ENCODE measurements at regions not wholly inside any gene's neighbourhood (a gene's known extent, or its start where the extent isn't known, plus 50 kb on each side); places are given as distances from the start of the nearest gene placed in this dataset.

DNA sequence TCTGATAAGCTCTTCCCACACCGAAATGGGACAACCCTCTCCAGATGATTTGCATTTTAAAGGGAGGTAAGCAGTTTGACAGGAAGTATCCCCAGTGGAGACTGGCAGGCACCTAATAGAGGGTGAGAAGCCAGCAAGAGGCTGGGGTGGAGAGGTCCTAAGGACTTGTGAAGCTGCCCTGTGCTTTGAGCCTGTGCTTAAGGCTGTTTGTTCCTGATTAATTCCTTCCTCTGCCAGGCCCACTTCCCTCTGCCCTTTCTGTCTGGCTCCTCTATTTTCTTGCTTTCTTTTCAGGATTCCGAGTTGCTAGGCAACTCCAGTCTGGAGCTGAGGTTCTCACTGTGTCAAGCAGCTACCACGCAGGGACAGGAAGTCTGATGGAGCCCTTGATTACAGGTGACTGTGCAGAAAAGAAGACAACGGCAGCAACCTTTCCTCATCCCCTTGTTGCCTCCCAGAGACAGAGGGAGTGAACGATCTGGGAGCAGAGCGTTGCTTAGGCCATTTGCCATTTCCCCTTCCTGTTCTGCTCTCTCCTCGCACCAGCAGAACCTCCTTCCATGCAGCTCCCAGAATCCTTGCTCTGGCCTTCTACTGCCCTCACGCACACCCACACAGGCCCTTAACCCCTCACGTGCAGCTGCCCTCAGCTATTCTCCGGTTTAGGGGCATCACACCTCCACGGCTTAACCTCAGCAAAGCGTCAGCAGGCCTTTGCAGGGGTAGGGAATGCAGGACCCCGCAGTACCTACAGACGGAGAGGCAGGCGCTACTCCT lies 103.6 kb upstream of the CELF4 start:
- TF ChIP-seq, protein P1, sequence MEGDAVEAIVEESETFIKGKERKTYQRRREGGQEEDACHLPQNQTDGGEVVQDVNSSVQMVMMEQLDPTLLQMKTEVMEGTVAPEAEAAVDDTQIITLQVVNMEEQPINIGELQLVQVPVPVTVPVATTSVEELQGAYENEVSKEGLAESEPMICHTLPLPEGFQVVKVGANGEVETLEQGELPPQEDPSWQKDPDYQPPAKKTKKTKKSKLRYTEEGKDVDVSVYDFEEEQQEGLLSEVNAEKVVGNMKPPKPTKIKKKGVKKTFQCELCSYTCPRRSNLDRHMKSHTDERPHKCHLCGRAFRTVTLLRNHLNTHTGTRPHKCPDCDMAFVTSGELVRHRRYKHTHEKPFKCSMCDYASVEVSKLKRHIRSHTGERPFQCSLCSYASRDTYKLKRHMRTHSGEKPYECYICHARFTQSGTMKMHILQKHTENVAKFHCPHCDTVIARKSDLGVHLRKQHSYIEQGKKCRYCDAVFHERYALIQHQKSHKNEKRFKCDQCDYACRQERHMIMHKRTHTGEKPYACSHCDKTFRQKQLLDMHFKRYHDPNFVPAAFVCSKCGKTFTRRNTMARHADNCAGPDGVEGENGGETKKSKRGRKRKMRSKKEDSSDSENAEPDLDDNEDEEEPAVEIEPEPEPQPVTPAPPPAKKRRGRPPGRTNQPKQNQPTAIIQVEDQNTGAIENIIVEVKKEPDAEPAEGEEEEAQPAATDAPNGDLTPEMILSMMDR (IDR thresholded peaks at IDR 0.05; ENCODE audit: low read depth, low read length): no peak
- peak in 1 of 2 donors; percentile 26 for DNase-seq (ENCODE audit: low read depth in 2 of 2)
- H3K4me3 ChIP-seq (replicated peaks in 1 of 2; ENCODE audit: low read depth in 2 of 2, low read length in 2 of 2): no peak overlapping the region

DNA sequence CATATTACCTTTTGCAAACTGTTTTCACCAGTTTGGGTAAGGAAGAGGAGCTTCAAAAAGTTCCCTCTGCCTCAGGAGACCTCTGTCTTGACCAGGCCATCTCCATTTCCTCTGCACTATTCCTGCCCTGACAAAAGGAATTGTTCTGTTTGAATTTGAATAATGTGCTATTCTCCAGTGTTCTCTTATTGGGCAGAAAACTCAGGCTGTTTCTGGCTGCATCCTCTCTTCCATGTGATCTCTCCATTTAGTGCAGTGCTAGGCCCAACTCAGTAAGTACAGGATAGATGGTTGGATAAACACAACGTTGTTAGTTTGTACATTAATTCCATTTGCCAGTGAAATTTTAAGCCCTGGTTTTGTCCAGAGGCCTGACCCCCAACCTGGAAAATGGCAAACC lies 102.2 kb upstream of the CELF4 start:
- TF ChIP-seq, protein P1 (IDR thresholded peaks at IDR 0.05; ENCODE audit: low read depth, low read length): no peak

DNA sequence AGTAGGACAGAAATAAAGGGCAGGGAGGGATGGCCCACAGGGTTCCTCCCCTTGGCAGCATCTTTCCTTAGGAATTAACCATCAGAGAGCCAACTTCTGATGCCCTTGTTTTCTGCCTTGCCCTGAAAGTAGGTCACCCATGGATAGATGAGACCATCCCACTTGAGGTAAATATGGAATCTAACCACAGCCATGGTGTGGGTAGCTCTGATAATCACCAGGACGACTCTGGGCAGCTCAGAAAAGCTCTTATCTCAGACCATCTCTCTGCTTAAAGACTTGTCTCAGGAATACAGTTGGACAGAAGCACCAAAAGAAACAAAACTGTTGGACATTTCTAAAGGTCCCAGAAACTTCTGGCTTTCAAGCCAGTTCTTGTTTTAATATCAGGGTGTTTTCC lies 101.4 kb upstream of the CELF4 start:
- DNase-seq (ENCODE audit: low read depth in 2 of 2): no peak
- TF ChIP-seq, protein P1 (IDR thresholded peaks at IDR 0.05; ENCODE audit: low read depth, low read length): no peak
- H3K4me3 ChIP-seq (replicated peaks in 1 of 2; ENCODE audit: low read depth in 2 of 2, low read length in 2 of 2): no peak overlapping the region

More for the DNA sequence above, 102.2 kb upstream of the CELF4 start:
- no peak overlapping the region for H3K4me3 ChIP-seq (replicated peaks in 1 of 2; ENCODE audit: low read depth in 2 of 2, low read length in 2 of 2)
- DNase-seq (ENCODE audit: low read depth in 2 of 2): no peak

DNA sequence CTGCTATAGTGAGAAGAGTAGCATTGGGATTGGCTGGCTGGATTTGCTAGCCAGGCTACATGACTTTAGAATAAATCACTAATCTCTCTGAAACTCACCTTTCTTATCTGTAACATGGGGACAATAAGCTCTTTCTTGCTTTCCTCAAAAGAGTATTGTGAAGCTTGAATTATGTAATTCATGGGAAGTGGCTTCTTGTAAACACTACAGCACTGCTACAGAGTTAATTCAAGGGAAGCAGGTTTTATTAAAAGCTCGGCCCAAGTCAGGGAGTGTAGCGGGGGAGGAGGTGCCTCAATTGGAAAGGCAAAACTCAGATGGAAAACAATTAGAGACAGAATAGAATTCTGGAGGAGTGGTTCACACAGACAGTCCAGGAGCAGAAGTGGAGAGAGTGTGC lies 100.9 kb upstream of the CELF4 start:
- TF ChIP-seq, protein P1 (IDR thresholded peaks at IDR 0.05; ENCODE audit: low read depth, low read length): no peak
- DNase-seq (ENCODE audit: low read depth in 2 of 2): no peak
- no peak overlapping the region for H3K4me3 ChIP-seq (replicated peaks in 1 of 2; ENCODE audit: low read depth in 2 of 2, low read length in 2 of 2)

DNA sequence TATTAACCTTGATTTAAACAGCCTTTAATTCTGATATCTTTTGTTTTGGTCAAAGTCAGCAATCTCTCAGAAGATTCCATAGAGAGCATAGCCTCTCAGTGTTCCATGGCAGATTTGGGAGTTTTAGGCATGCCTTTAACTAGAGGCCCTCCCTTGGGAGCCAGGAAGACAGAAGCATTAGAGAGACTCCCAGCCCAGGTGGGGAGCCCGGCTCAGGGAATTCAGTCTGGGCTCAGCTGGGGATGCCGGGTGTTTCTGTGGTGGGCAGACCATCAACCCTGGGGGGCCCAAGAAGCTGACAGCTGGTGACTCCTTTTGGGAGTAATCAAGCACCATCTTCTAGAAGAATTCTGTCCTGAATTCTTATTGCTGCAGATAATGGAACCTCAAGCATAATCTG lies 99.7 kb upstream of the CELF4 start:
- DNase-seq (ENCODE audit: low read depth in 2 of 2): no peak
- TF ChIP-seq, protein P1 (IDR thresholded peaks at IDR 0.05; ENCODE audit: low read depth, low read length): no peak
- no peak overlapping the region for H3K4me3 ChIP-seq (replicated peaks in 1 of 2; ENCODE audit: low read depth in 2 of 2, low read length in 2 of 2)

DNA sequence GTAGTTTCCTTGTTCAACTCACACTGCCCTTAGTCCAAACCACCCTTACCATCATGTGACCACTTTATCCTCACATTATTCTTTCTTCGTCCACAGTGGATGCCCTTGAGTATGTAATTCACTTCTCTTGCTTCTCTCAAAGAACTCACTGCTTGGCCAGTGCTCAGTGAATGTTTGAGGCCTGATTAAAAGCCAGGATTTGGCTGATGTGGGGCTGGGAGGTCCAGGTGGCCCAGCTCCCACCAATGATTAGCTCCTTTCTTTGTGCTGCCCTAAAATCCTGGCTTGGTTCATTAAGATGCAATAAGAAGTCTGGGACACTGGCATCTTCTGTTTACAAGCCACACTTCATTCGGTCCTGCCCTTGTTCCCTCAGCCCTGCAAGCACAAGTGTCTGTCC lies 97.8 kb upstream of the CELF4 start:
- TF ChIP-seq, protein P1 (IDR thresholded peaks at IDR 0.05; ENCODE audit: low read depth, low read length): no peak
- H3K4me3 ChIP-seq (replicated peaks in 1 of 2; ENCODE audit: low read depth in 2 of 2, low read length in 2 of 2): no peak overlapping the region
- no peak for DNase-seq (ENCODE audit: low read depth in 2 of 2)
